GM13977 (cell line): ENCODE measurements at regions not wholly inside any gene's neighbourhood (a gene's known extent, or its start where the extent isn't known, plus 50 kb on each side); places are given as distances from the start of the nearest gene placed in this dataset.

Experiments
- DNase-seq: peaks from one replicate; pipeline ENCODE4 v3.0.0; 2012; ENCODE audit warnings: low spot score
- in situ Hi-C: fragments of 300-500 bp; cut with MboI; formaldehyde crosslinking; loops from one replicate; pipeline ENCODE4 v1.12.0; 2022; ENCODE audit warnings: low sequenced_read_pairs, low pct_unique_long_range_greater_than_20kb, mixed read lengths, inconsistent platforms; ENCODE audit not compliant: unreplicated experiment
- TF ChIP-seq, protein P1 (sequence below): IDR thresholded peaks from 2 replicates; pipeline ENCODE4 v1.5.1; 2012; ENCODE audit warnings: mild to moderate bottlenecking, control low read depth; ENCODE audit not compliant: insufficient read depth; ENCODE audit errors: extremely low read depth, missing control alignments

DNA sequence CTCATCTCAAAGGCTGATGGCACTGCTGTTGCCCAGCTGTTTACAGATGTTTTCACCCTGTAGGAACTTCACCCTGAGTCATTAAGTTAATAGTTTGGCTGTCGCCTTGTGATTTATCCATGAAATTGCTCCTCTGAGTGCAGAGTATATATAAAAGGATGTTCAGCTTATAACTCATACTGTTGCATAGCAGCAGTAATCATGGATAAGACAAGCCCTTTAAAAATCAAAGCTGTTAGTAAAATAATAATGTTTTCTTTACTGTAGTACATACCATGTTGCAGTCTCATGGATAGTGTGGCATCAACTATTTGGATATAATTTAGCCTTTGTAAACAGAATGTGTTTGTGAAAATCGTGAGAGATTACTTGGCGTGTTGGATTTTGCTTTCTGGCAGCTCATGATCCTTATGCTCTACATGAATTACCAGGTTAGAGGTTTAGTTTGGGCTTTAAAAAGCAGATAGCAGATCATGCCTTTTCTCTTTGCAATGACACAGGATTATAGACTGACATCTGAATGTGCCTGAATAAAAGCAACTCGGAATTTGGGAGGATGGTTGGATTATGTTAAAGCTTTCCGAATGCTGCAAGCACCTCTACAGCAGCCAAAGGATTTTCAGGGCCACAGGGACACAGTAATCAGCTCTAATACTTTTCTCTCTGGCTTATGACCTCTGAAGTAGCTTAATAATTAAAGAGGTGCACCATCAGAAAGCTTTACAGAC, 279.7 kb upstream of the ATP2B1 start:
- TF ChIP-seq, protein P1, sequence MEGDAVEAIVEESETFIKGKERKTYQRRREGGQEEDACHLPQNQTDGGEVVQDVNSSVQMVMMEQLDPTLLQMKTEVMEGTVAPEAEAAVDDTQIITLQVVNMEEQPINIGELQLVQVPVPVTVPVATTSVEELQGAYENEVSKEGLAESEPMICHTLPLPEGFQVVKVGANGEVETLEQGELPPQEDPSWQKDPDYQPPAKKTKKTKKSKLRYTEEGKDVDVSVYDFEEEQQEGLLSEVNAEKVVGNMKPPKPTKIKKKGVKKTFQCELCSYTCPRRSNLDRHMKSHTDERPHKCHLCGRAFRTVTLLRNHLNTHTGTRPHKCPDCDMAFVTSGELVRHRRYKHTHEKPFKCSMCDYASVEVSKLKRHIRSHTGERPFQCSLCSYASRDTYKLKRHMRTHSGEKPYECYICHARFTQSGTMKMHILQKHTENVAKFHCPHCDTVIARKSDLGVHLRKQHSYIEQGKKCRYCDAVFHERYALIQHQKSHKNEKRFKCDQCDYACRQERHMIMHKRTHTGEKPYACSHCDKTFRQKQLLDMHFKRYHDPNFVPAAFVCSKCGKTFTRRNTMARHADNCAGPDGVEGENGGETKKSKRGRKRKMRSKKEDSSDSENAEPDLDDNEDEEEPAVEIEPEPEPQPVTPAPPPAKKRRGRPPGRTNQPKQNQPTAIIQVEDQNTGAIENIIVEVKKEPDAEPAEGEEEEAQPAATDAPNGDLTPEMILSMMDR: no peak
- in situ Hi-C loops: no loop called here
- DNase-seq: no peak

DNA sequence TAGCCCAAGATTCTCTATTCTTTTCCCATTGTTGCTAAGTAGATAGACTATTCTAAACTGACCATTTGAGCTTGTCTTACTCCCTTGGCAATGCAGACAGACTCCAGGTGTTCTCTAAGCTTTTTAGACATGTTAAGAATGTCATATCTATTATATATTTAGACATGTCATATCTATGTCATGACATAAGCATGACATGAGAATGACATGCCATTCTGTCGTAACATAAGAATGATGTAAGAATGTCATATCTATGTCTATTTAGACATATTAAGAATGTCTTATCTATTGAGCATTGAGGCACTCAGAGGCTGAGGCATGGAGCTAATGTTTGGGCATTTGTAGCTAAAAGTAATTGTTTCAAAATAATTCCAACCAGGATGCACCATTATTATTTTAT, 277.3 kb upstream of the ATP2B1 start:
- DNase-seq: no peak
- TF ChIP-seq, protein P1: no peak
- in situ Hi-C loops: no loop called here

DNA sequence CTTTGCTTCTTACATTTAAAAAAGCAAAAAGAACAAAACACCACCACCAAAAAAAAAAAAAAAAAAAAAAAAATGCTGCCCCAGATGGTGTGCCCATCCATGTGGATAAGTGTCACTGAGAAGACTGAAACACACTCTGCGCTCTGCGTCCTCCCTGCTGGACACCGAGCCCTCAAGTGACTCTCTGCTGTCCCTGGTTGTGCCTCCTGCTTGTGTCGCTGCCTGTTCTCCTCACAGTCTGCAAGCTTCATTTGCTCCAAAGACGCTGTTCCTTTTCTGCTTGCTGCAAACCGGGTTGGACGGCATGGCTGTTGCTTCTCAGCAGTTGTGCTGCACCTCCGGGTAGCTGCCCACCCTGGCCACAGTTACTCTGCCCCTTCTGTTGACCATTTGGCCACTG, 276.2 kb upstream of the ATP2B1 start:
- in situ Hi-C loops: no loop called here
- no peak for DNase-seq
- TF ChIP-seq, protein P1: no peak

DNA sequence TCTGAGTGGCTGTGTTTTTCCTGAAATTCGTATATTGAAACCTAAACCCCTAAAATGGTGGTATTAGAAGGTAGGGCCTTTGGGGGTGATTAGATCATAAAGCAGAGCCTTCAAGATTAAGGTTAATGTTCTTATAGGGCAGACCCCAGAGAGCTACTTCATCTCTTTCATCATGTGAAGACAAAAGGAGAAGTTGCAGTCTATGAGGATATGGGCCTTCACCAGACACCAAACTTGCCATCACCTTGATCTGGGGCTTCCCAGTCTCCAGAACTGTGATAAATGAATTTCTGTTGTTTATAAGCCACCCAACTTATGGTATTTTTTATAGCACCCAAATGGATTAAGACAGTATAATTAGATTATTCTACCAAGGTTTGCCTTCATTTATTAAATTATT, 275.0 kb upstream of the ATP2B1 start:
- in situ Hi-C loops: no loop called here
- DNase-seq: no peak
- TF ChIP-seq, protein P1: no peak

DNA sequence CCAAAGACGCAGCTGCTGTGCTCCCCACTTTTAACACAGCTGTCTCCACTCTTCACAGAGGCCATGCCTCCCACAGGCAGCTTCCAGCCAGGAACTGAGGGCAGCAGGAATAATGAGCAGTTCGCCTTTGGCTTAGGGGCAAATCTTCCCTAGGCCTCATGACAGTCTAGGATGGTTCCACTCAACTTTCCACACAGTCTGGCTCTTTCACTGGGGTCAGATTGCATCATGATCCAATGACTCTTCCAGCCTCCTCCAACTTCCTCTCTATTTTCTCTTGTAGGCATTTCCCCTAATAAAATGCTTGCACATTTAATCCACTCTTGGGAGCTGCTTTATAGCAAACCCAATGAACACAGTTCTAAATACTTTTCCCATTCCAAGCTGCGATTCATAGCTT, 271.6 kb upstream of the ATP2B1 start:
- TF ChIP-seq, protein P1: no peak
- no peak for DNase-seq
- in situ Hi-C loops: no loop called here

DNA sequence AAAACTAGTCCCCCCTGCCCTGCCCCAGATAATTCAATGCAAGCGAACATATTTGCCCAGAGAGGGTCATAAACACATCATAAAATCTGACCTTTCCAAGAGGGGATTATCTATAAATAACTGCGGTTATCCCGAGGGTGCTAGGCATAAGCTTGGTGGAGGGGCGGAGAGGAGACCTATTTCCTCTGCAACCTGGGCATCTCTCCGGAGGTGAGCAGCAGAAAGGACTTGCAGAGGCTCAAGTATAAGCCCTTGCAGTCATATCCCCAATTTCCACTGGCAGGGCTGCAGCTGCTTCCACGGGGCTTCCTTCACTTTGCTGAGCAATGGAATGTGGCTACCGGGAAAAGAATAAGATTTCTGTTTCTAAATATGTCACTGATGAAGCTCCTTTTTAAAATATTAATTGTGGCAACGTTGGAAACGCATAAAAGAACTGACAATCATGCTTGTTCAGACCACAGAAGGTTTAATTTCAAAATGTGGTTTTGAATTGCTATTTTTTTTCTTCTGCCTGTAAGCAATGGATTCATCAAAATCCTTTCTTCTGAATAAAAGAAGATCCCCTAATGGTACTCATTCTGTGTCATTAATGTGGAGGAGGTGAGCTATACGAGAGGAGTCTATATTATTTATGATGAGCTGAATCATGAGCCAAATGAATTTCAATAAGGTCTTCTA, 268.9 kb upstream of the ATP2B1 start:
- in situ Hi-C loops: no loop called here
- no peak for DNase-seq
- TF ChIP-seq, protein P1: no peak
